ENCODE measurements at regions not wholly inside any gene's neighbourhood (a gene's known extent, or its start where the extent isn't known, plus 50 kb on each side); places are given as distances from the start of the nearest gene placed in this dataset.
A peak's percentile ranks its signal among the peaks of the same experiment; 100 is the strongest.

DNA sequence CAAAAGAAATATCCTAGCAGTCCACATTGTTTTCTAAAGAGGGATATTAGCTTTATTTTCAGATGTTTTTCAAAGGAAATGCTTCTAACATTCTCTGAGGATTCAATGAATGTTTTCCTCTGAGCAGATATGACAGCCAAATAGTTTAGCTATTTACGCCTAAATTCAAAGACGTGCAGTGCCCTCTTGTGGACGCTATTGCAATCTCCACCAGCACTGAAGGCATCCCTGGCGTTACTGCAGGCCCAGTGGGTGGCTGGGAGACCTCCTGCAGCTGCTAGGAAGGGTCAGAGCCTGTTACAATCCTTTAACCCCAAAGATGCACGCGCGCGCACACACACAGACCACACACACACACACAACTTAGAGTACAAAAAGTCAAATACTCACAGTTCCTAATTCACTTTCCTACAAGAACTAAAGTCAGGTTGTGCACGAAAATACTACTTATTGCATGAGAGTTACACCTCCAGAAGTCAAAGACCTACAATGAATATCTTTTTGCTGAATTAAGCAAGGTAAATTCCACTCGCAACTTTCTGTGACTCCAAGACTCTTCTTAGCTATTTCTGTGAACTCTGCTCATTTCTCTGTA lies 589.3 kb upstream of the TMEM132C start:
- TF ChIP-seq, protein P1, sequence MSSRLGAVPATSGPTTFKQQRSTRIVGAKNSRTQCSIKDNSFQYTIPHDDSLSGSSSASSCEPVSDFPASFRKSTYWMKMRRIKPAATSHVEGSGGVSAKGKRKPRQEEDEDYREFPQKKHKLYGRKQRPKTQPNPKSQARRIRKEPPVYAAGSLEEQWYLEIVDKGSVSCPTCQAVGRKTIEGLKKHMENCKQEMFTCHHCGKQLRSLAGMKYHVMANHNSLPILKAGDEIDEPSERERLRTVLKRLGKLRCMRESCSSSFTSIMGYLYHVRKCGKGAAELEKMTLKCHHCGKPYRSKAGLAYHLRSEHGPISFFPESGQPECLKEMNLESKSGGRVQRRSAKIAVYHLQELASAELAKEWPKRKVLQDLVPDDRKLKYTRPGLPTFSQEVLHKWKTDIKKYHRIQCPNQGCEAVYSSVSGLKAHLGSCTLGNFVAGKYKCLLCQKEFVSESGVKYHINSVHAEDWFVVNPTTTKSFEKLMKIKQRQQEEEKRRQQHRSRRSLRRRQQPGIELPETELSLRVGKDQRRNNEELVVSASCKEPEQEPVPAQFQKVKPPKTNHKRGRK (CRISPR knock-in tag; IDR thresholded peaks at IDR 0.05; ENCODE audit: borderline replicate concordance), result no peak
- TF ChIP-seq, protein P2, sequence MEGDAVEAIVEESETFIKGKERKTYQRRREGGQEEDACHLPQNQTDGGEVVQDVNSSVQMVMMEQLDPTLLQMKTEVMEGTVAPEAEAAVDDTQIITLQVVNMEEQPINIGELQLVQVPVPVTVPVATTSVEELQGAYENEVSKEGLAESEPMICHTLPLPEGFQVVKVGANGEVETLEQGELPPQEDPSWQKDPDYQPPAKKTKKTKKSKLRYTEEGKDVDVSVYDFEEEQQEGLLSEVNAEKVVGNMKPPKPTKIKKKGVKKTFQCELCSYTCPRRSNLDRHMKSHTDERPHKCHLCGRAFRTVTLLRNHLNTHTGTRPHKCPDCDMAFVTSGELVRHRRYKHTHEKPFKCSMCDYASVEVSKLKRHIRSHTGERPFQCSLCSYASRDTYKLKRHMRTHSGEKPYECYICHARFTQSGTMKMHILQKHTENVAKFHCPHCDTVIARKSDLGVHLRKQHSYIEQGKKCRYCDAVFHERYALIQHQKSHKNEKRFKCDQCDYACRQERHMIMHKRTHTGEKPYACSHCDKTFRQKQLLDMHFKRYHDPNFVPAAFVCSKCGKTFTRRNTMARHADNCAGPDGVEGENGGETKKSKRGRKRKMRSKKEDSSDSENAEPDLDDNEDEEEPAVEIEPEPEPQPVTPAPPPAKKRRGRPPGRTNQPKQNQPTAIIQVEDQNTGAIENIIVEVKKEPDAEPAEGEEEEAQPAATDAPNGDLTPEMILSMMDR (IDR thresholded peaks at IDR 0.05), result peak; percentile 47; the same call in 1 of the 2 replicates
- TF ChIP-seq, protein P3, sequence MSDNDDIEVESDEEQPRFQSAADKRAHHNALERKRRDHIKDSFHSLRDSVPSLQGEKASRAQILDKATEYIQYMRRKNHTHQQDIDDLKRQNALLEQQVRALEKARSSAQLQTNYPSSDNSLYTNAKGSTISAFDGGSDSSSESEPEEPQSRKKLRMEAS (CRISPR knock-in tag; IDR thresholded peaks at IDR 0.05), result no peak
- TF ChIP-seq NFE2L1 (CRISPR knock-in tag; IDR thresholded peaks at IDR 0.05) (no peak), RELA (CRISPR knock-in tag; IDR thresholded peaks at IDR 0.05; ENCODE audit: borderline replicate concordance) (no peak), OVOL2 (CRISPR knock-in tag; IDR thresholded peaks at IDR 0.05; ENCODE audit: borderline replicate concordance) (no peak), JUN (CRISPR knock-in tag; IDR thresholded peaks at IDR 0.05) (no peak), ZNF396 (CRISPR knock-in tag; IDR thresholded peaks at IDR 0.05; ENCODE audit: borderline replicate concordance) (no peak), FOXJ3 (CRISPR knock-in tag; IDR thresholded peaks at IDR 0.05; ENCODE audit: borderline replicate concordance) (no peak), NR2C2 (CRISPR knock-in tag; IDR thresholded peaks at IDR 0.05) (no peak), SMAD4 (CRISPR knock-in tag; IDR thresholded peaks at IDR 0.05) (no peak), ZNF138 (CRISPR knock-in tag; conservative IDR thresholded peaks at IDR 0.05) (no peak), SMAD3 (CRISPR knock-in tag; IDR thresholded peaks at IDR 0.05; ENCODE audit: borderline replicate concordance) (no peak)
